Breast epithelium (tissue), 3 donors: ENCODE measurements at regions not wholly inside any gene's neighbourhood (a gene's known extent, or its start where the extent isn't known, plus 50 kb on each side); places are given as distances from the start of the nearest gene placed in this dataset.
"Not testable (repeated sequence)": the region's sequence is repeated elsewhere in the genome, so short reads cannot be mapped to it uniquely, and the experiment has no call there.

Experiments
- POLR2A ChIP-seq: fragments of 450-650 bp; IDR thresholded peaks from one replicate; pipeline ENCODE4 v1.6.1; 2016; ENCODE audit warnings: antibody characterized with exemption, mild to moderate bottlenecking, moderate library complexity
- TF ChIP-seq, protein P1 (sequence below), 3 donors: fragments of 450-650 bp; IDR thresholded peaks; one replicate each; pipeline ENCODE4 v1.5.1; 2016 to 2017; ENCODE audit warnings: antibody characterized with exemption in 3 of 3, mild to moderate bottlenecking in 3 of 3, moderate library complexity in 3 of 3

DNA sequence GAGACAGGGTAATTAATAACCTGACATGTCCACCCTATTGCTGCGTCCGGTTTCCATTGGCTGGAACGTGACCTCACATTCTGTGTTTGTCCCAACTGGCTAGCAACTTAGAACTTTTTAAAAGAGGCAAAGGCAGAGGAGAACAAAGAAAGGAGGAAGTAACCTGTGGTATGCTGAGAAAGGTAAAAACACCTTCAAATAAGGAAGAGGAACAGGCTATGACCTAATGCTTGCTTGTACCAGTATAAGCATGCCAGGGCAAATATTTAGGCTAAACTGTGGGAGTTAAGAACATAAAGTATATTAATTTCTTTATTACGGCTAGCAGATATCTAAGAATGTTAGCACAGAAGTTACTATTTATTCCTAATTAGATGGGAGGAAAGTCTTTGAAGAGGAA is 87.3 kb upstream of the MAP10 start:
- TF ChIP-seq, protein P1, sequence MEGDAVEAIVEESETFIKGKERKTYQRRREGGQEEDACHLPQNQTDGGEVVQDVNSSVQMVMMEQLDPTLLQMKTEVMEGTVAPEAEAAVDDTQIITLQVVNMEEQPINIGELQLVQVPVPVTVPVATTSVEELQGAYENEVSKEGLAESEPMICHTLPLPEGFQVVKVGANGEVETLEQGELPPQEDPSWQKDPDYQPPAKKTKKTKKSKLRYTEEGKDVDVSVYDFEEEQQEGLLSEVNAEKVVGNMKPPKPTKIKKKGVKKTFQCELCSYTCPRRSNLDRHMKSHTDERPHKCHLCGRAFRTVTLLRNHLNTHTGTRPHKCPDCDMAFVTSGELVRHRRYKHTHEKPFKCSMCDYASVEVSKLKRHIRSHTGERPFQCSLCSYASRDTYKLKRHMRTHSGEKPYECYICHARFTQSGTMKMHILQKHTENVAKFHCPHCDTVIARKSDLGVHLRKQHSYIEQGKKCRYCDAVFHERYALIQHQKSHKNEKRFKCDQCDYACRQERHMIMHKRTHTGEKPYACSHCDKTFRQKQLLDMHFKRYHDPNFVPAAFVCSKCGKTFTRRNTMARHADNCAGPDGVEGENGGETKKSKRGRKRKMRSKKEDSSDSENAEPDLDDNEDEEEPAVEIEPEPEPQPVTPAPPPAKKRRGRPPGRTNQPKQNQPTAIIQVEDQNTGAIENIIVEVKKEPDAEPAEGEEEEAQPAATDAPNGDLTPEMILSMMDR (IDR thresholded peaks at IDR 0.05), result not testable (repeated sequence)
- not testable (repeated sequence) for TF ChIP-seq POLR2A
